GM19468 (cell line): ENCODE measurements at regions not wholly inside any gene's neighbourhood (a gene's known extent, or its start where the extent isn't known, plus 50 kb on each side); places are given as distances from the start of the nearest gene placed in this dataset.

Source experiments
- ATAC-seq: cut with Tn5 transposase; IDR thresholded peaks from one replicate; pipeline ENCODE4 v1.9.1; 2021; ENCODE audit warnings: mild to moderate bottlenecking, moderate library complexity, moderate number of reproducible peaks; ENCODE audit not compliant: unreplicated experiment; ENCODE audit errors: extremely low read depth

GRCh38 chr3:10583798-10584708 lies 78.7 kb upstream of the ATP2B2 start:
- no peak for ATAC-seq

- ATAC-seq, result no peak
These were observed 80.6 kb upstream of the ATP2B2 start for GRCh38 chr3:10585945-10586344.

- no peak for ATAC-seq
These were observed 89.5 kb upstream of the ATP2B2 start for GRCh38 chr3:10594915-10595314.

GRCh38 chr3:10596746-10597448 lies 91.5 kb upstream of the ATP2B2 start:
- no peak for ATAC-seq

GRCh38 chr3:10597733-10598132 lies 92.3 kb upstream of the ATP2B2 start:
- ATAC-seq, result no peak

GRCh38 chr3:10599017-10599416 lies 93.6 kb upstream of the ATP2B2 start:
- no peak for ATAC-seq

GRCh38 chr3:10599444-10599843 lies 94.1 kb upstream of the ATP2B2 start:
- ATAC-seq, result no peak

GRCh38 chr3:10600296-10600714 lies 94.9 kb upstream of the ATP2B2 start:
- no peak for ATAC-seq

- ATAC-seq, result no peak
These were observed 95.3 kb upstream of the ATP2B2 start for GRCh38 chr3:10600726-10601125.

GRCh38 chr3:10601151-10601856 lies 95.9 kb upstream of the ATP2B2 start:
- no peak for ATAC-seq

GRCh38 chr3:10601857-10602230 lies 96.5 kb upstream of the ATP2B2 start:
- no peak for ATAC-seq

GRCh38 chr3:10602271-10602670 lies 96.9 kb upstream of the ATP2B2 start:
- ATAC-seq, result no peak

GRCh38 chr3:10602769-10603768 lies 97.7 kb upstream of the ATP2B2 start:
- no peak for ATAC-seq

GRCh38 chr3:10609134-10609533 lies 103.7 kb upstream of the ATP2B2 start:
- ATAC-seq, result no peak

GRCh38 chr3:10614168-10614567 lies 108.8 kb upstream of the ATP2B2 start:
- no peak for ATAC-seq

GRCh38 chr3:10615715-10616114 lies 110.3 kb upstream of the ATP2B2 start:
- no peak for ATAC-seq

- no peak for ATAC-seq
These were observed 110.9 kb upstream of the ATP2B2 start for GRCh38 chr3:10616321-10616720.

GRCh38 chr3:10619989-10620832 lies 114.8 kb upstream of the ATP2B2 start:
- no peak for ATAC-seq

- no peak for ATAC-seq
These were observed 115.4 kb upstream of the ATP2B2 start for GRCh38 chr3:10620833-10621082.
